A673 (cell line): ENCODE measurements at regions not wholly inside any gene's neighbourhood (a gene's known extent, or its start where the extent isn't known, plus 50 kb on each side); places are given as distances from the start of the nearest gene placed in this dataset.

Experiments
- BruUV-seq: library from RNA; stranded (reverse); fragments of 400-500 nt; replicated peaks from 2 replicates; lab custom pipeline; 2021; lab: Mats Ljungman, UMichigan
- CTCF ChIA-PET: fragments of 300-600 bp; sonication (Branson Sonifier 250); formaldehyde crosslinking; loops from one replicate; lab custom pipeline; 2022; ENCODE audit warnings: antibody characterized with exemption; lab: Charles Lee
- POLR2A ChIA-PET: fragments of 300-600 bp; sonication (Branson Sonifier 250); formaldehyde crosslinking; loops from one replicate; lab custom pipeline; 2022; ENCODE audit warnings: antibody characterized with exemption; ENCODE audit not compliant: low non-redundant PET; lab: Charles Lee
- DNase-seq: peaks from one replicate; pipeline ENCODE4 v3.0.0-alpha.2; 2015; ENCODE audit warnings: low spot score
- H3K27ac ChIP-seq: fragments of 200-600 bp; sonication (generic); 2 replicates; pipeline ENCODE4 v1.5.1; 2016; ENCODE audit warnings: mixed run types, low read depth, mild to moderate bottlenecking, mixed read lengths, antibody characterized with exemption, low read length; ENCODE audit not compliant: poor library complexity, severe bottlenecking
- H3K27me3 ChIP-seq: fragments of 200-600 bp; sonication (generic); replicated peaks from 2 replicates; pipeline ENCODE4 v1.6.1; 2017; ENCODE audit warnings: mixed run types, low read depth, mild to moderate bottlenecking, mixed read lengths, antibody characterized with exemption, low read length; ENCODE audit not compliant: insufficient read depth, poor library complexity
- H3K36me3 ChIP-seq: fragments of 200-600 bp; sonication (generic); 2 replicates; pipeline ENCODE4 v1.6.1; 2016; ENCODE audit warnings: mixed run types, mild to moderate bottlenecking, mixed read lengths, antibody characterized with exemption, low read length; ENCODE audit not compliant: insufficient read depth, poor library complexity, severe bottlenecking
- H3K4me1 ChIP-seq: fragments of 200-600 bp; sonication (generic); 2 replicates; pipeline ENCODE4 v1.6.1; 2017; ENCODE audit warnings: mixed run types, mild to moderate bottlenecking, mixed read lengths, antibody characterized with exemption, low read length; ENCODE audit not compliant: insufficient read depth, poor library complexity, severe bottlenecking
- H3K4me3 ChIP-seq: fragments of 200-600 bp; sonication (generic); 2 replicates; pipeline ENCODE4 v1.5.1; 2016; ENCODE audit warnings: low read depth, mixed run types, mild to moderate bottlenecking, mixed read lengths, low read length; ENCODE audit not compliant: poor library complexity, severe bottlenecking
- H3K9me3 ChIP-seq: fragments of 200-600 bp; sonication (generic); 2 replicates; pipeline ENCODE4 v1.6.1; 2016; ENCODE audit warnings: mixed run types, low read depth, mild to moderate bottlenecking, mixed read lengths, antibody characterized with exemption, low read length; ENCODE audit not compliant: poor library complexity, severe bottlenecking
- CTCF ChIP-seq: fragments of 300-800, 200-600 bp; sonication (generic); conservative IDR thresholded peaks from 2 replicates; pipeline ENCODE4 v1.5.1; 2017; ENCODE audit warnings: low read depth, mild to moderate bottlenecking, antibody characterized with exemption, low read length, moderate library complexity, mixed read lengths
- EZH2 ChIP-seq: fragments of 200-600 bp; sonication (generic); IDR thresholded peaks from 2 replicates; pipeline ENCODE4 v1.6.1; 2017; ENCODE audit warnings: borderline replicate concordance, low read depth, mild to moderate bottlenecking, mixed read lengths, antibody characterized with exemption, low read length; ENCODE audit not compliant: poor library complexity, severe bottlenecking
- intact Hi-C: fragments of 100-400 bp; cut with micrococcal nuclease; formaldehyde crosslinking; loops from one replicate; pipeline ENCODE4 v1.10.0; 2022; ENCODE audit not compliant: unreplicated experiment

- no TSS peak for BruUV-seq
- H3K4me1 ChIP-seq: no peaks in the 10 kb centered on the region
- no peak overlapping the region for H3K27ac ChIP-seq
- no peak overlapping the region for H3K4me3 ChIP-seq
- intact Hi-C loops: loop anchor here (10.0 kb wide), 1 partner anchor 788 kb away; no protein-coding TSS in a partner anchor
- peaks cover 9% of the 10 kb centered on the region for H3K27me3 ChIP-seq
- TF ChIP-seq EZH2 (no peak), CTCF (no peak)
- no peaks in the 10 kb centered on the region for H3K36me3 ChIP-seq
- ChIA-PET CTCF (interaction anchor here (0.7 kb wide), 1 partner anchor 242 kb away, joined by 4 read pairs; no protein-coding TSS in a partner anchor), POLR2A (interaction anchor here (0.7 kb wide), 1 partner anchor 80 kb away, joined by 5 read pairs; no protein-coding TSS in a partner anchor)
- no peak for DNase-seq
- H3K9me3 ChIP-seq: no peaks in the 10 kb centered on the region
These were observed 78.5 kb upstream of the LANCL2 start for GRCh38 chr7:55286666-55287065.

GRCh38 chr7:55288070-55288824 lies 76.9 kb upstream of the LANCL2 start:
- H3K4me1 ChIP-seq: no peaks in the 10 kb centered on the region
- ChIA-PET POLR2A (no interaction called here), CTCF (no interaction called here)
- intact Hi-C loops: loop anchor here (10.0 kb wide), 1 partner anchor 787 kb away; no protein-coding TSS in a partner anchor
- TF ChIP-seq CTCF (0 out of 2 replicates have a peak, but pooled peaks have one; percentile 9), EZH2 (no peak)
- H3K36me3 ChIP-seq: no peaks in the 10 kb centered on the region
- no peaks in the 10 kb centered on the region for H3K9me3 ChIP-seq
- H3K27ac ChIP-seq: no peak overlapping the region
- BruUV-seq: no TSS peak
- peaks cover 9% of the 10 kb centered on the region for H3K27me3 ChIP-seq
- no peak for DNase-seq
- H3K4me3 ChIP-seq: no peak overlapping the region

- Histone ChIP-seq H3K4me3 (no peak overlapping the region), H3K36me3 (no peaks in the 10 kb centered on the region), H3K27me3 (no peaks in the 10 kb centered on the region), H3K9me3 (no peaks in the 10 kb centered on the region), H3K27ac (no peak overlapping the region), H3K4me1 (no peaks in the 10 kb centered on the region)
- no TSS peak for BruUV-seq
- TF ChIP-seq CTCF (no peak), EZH2 (no peak)
- POLR2A ChIA-PET: no interaction called here
- intact Hi-C loops: no loop called here
- CTCF ChIA-PET: no interaction called here
- no peak for DNase-seq
These were observed 69.1 kb upstream of the LANCL2 start for GRCh38 chr7:55296070-55296469.
